Activated T-cell treated with anti-CD3 and anti-CD28 coated beads for 48 hours (primary cell): ENCODE measurements at regions not wholly inside any gene's neighbourhood (a gene's known extent, or its start where the extent isn't known, plus 50 kb on each side); places are given as distances from the start of the nearest gene placed in this dataset.

Experiments used
- DNase-seq: peaks from one replicate; pipeline ENCODE4 v3.0.0-alpha.2; 2020; ENCODE audit warnings: low read depth

DNA sequence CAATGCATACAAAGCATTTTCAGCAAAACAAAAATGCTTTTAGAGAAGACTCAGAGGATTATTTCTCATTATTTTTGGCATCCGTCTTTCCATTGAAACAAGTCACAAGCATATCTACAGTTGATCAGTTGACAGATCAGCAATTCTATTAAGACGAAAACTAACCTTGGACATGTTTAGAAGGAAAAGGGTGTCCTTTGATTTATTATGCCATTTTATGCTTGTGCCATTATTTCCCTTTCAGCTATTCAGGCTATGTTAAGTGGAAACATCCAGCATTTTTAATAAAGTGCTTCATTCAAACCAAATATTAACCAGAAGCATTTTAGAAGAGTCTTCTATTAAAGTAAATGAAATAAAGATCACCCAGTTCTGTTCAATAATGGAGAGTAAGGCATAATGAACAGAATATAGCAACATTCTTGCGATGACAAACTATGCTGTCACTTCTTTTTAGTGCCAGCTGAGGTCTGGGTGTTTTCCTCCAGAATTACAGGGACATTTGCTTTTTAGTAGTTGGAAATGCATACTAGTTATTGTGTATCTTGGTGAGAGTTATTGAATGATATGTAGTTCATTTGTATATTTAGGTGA is 481.4 kb downstream of the PLA2G4A start:
- no peak for DNase-seq

DNA sequence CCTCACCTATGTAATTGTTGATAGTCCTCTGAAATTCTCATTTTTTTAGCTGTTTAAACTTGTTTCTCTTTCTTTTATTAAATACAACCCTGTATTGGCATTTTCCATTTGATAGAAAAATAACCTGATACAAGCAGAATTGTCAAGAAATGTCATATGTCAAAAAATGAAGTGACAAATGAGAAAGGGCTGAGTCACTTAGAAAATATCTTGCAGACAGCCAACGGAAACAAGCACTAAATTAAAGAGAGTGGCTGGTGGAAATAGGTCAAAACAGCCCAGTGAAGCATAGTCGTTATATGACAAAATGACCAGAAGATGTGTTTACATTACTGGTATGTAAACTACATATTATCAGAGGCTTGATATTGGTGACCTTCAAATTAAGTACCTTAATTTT is 484.4 kb downstream of the PLA2G4A start:
- DNase-seq: no peak

DNA sequence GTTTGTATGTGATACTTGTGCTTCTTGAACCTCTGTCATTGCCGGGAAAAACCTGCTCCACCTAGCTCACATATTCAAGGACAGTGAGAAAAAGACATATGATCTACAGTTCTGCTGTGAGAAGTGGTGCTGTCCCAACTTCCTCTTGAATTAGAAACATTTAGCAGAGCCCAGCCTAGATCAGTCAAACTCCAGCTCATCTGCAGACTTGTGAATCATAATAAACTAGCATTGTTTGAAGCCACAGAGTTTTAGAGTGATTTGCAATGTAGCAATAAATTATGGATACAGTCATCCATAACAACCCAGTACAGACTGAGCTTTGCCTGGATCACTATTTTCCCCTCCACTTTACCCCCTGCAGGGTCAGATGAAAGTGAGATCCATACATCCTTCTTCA is 497.8 kb downstream of the PLA2G4A start:
- DNase-seq: no peak

DNA sequence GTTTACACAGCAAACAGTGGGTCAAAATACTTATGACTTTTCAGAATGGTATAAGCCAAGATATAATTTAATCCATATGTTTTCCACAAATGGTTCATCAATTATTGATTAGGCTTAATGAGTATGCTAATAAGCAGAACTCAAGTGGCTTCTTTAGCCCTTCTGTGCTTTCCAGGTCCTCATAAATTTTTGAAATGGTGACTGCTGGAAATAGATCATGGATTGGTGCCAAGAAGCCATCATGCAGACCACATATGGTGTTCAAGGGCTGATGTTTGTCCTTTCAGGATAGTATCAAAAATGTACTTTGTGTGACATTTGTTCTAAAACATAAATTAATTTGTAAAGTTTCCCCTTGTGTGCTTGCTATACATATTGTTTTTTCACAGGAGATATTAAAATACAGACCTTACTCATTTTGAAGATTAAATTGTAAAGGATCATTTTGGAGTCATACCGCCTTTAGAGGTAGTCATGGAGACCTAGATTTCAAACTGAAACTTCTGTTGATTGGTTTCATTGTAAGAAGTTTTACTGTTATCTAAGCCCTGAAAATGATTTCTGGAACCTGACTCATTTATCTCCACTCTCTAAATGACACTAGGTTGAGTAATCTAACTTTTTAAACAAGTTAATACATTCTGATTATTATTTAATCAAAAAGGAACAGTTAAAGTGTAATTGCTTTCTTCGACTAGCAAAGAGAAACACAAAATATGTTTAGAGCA is 507.9 kb downstream of the PLA2G4A start:
- no peak for DNase-seq

DNA sequence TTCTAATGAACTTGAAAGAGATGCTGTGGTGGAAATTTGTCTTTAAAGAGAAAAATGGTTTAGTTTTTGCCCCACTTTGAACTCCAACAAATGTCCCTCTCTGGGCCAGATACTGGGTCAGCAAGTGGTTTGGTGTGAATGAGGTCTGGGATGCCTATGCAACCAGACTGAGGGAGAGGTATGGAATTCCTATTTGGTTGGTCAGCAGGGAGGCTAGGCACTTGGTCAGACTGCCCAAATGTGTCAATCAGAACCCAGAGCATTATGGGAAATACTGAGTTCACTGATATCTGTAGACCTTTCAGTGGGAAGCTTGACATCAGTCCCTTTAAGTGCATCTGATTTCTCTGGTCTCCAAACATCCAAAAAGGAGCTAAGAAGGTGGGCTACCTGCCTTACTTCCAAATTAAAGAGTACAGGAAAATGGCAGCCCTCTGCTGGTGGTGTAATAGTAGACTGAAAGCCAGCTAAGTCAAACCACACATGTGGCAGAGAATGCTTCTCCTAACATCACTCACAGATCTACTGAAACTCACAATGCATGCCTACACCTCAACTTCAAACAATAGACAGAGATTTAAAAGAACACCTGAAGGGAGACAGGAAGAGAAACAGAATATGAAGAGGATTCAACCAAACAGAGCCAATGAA is 510.1 kb downstream of the PLA2G4A start:
- no peak for DNase-seq

DNA sequence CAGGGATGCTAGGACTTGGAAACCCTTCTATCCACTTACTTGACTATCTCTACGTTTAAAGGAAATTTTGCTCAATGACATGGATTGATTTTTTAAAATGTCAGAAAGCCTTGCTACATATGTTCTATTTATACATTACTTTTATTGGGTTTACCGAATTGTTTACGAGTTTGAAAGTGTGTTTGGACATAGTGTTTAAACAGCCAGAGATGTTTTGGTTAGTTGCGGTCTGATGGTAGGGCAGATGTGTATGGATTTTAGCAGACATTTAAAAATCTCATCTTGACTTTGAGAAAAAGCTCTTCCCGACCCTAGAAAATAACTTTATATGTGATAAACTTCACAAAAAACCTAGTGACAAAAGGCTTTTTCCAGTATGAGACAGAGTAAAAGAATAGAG is 513.7 kb downstream of the PLA2G4A start:
- no peak for DNase-seq

GRCh38 chr1:187374082-187374481 is 545.3 kb downstream of the PLA2G4A start:
- DNase-seq: no peak

- no peak for DNase-seq
These were observed 546.0 kb downstream of the PLA2G4A start for GRCh38 chr1:187374742-187375141.

DNA sequence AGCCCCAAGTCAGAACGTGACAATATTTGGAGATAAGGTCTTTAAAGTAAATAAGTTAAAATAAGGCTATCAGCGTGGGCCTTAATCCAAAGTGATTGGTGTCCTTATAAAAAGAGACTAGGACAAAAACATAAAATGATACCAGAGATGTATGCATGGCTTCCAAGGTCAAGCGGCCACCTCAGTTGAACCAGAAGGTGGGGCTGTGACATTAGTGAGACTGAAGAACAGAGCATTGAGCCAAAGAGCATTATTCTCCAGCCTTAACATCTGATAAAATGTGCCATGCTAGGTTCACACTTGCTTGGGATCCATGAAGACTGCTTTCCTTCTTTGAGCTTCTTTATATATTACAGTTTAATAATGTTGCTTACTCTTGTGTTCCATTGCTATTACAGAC is 554.6 kb downstream of the PLA2G4A start:
- DNase-seq: no peak

GRCh38 chr1:187384504-187384903 is 555.8 kb downstream of the PLA2G4A start:
- no peak for DNase-seq

DNA sequence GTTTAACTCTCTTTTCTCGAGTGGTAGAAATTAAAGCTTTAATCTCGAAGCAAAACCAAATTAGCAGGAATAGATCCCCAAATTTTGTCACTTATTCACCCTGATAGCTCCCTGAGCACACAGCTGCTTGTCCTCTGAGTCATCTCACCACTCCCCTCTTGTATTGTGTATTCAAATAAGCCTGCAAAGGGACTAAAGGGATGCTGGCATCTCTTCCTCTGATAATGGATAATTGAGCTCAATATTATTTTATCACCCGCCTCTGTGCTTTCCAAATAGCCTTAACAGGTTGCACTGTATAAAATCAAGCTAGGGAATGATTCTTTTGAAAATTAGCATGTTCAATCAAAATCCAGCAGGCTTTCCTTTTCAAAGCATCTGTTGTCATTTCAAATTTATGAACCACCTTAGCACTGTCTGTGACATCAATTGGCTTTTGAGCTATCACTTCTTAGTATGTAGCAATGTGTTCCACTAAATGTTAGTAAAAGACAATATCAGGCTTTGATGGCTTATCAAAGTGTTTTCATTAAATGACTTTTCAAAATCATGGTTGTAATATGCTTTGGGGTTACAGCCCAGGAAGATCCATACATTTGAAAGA is 561.6 kb downstream of the PLA2G4A start:
- DNase-seq: no peak

DNA sequence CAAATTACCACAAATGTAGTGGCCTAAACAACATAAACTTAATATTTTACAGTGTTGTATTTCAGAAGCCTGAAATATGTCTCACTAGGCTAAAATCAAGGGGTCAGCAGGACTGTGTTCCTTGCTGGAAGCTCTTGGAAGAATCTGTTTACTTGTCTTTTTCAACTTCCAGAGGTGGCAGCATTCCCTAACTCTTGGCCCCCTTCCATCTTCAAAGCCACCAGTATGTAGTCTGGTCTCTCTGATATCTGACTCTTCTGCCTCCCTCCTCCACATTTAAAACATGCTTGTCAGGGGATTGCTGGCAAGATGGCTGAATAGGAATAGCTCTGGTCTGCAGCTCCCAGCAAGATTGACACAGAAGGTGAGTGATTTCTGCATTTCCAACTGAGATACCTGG is 567.5 kb downstream of the PLA2G4A start:
- DNase-seq: no peak

DNA sequence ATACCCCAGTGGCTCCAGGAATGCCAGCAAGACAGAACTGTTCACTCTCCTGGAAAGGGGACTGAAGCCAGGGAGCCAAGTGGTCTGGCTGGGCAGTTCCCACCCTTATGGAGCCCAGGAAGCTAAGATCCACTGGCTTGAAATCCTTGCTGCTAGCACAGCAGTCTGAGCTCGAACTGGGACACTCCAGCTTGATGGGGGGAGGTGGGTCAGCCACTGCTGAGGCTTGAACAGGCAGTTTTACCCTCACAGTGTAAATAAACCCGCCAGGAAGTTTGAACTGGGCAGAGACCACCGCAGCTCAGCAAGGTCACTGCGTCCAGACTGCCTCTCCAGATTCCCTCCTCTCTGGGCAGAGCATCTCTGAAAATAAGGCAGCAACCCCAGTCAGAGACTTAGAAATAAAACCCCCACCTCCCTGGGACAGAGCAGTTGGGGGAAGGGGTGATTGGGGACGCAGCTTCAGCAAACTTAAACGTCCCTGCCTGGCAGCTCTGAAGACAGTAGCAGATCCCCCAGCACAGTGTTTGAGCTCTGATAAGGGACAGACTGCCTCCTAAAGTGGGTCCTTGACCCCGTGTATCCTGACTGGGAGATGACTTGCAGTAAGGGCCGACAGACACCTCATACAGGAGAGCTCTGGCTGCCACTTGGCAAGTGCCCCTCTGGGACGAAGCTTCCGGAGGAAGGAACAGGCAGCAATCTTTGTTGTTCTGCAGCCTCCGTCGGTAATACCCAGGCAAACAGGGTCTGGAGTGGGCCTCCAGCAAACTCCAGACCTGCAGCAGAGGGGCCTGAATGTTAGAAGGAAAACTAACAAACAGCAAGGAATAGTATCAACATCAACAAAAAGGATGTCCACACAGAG is 568.4 kb downstream of the PLA2G4A start:
- no peak for DNase-seq

- DNase-seq: no peak
These were observed 579.7 kb downstream of the PLA2G4A start for GRCh38 chr1:187408212-187409004.

- no peak for DNase-seq
These were observed 580.6 kb downstream of the PLA2G4A start for GRCh38 chr1:187409341-187409740.

- DNase-seq: no peak
These were observed 582.4 kb downstream of the PLA2G4A start for GRCh38 chr1:187411118-187411517.

DNA sequence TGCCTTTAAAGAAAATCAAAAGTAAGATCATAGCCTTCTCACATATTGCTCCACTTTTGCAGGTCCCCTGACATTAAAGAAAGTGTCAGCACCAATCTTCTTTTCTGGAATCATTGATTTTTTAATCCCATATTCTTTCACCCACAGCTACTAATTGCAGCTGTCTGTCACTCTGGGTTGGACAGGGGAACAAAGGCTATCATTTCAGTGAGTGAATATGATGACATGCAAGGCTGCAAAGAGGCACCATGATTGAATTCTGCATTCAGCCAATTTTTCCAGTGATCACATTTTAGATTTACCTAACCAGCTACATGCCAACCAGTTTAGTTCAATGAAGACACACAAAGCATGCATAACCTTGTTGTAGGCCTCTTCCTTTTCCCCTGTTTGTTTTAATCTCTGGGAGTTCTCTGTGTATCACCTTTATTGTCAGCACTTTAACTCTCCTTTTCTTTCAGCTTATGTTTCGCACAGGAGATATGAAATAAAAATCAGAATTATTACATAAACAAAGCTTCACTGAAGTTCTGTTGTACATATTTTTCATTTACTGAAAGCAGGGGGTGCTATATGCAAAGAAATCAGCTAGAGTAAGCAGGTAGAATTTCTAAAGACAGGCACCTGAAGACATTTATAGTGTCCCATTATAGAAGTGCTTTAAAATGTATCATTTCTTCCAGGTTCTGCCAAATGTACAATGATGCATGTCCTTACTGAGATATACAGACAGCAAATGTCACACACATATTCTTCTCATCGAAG is 584.8 kb downstream of the PLA2G4A start:
- DNase-seq: no peak

DNA sequence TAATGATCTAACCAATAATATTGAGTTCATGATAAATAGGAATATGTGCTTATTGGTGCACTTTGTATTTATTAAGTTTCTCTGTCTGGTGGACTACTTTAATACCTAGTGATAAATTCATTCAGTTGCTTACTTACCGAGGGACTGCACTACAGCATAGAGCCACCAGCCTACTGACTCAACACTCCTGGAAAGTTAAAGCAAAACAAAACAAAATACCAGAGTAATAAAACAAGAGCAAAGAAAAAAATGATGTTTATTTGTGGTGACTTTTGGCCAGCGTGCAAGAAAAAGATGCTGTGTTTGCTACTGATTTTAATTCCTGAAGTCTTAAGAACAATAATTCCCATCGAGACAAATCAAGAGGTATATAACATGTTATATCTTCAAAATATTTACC is 586.3 kb downstream of the PLA2G4A start:
- DNase-seq: no peak

DNA sequence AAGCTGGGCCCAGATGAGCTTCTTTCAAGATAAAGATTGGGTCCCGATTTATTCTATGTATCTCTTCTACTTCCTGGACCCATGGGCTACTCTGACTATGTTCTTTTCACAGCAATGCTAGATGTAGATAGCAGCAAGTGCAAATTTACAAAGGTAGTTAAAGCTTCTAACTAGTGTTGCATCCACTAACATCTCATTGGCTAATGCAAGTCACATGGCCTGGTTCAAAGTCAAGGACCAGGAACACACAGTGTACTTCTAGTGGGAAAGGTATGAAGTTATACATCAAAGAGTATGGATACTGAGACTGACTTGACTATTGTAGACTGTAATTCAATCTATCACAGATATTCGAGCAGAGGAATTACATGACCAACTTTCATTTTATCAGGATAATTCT is 588.8 kb downstream of the PLA2G4A start:
- DNase-seq: no peak

DNA sequence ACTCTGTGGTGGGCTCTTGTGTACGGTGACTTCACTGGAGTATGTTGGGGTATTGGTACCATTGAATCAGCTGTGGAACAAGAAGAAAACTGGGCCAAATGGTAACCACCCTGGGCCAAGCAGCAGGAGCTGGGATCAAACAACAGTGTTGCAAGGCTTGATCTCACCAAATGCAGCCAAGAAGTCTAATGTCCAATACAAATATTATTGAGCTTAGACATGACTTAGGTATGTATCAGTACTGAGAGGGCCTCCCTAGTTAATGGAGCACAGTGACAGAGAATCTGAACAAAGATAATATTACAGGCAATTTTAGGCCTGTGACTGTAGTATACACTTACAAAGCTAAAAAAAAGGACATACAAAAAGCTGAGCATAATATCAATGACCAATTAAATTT is 604.8 kb downstream of the PLA2G4A start:
- DNase-seq: no peak

DNA sequence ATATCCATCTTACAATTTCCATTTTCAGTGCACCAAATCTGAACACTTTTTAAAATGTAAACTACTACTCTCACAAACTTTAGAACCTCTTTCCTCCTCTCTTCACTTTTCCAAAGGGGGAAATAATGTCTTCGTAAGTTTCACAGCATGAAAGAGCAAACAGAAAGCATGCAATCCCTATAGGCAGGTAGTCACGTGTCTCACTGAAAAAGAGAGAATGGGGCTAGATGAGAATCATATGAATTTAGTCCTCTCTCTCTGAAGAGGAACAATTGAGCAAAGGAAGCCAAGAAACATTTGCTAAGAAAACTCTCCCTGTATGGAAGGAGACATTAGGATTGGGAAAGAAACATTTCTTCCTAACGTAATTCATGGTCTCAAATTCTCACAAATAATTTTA is 613.9 kb downstream of the PLA2G4A start:
- DNase-seq: no peak
